Sigmoid colon (tissue), 4 donors: ENCODE measurements at regions not wholly inside any gene's neighbourhood (a gene's known extent, or its start where the extent isn't known, plus 50 kb on each side); places are given as distances from the start of the nearest gene placed in this dataset.

Experiments
- CTCF ChIP-seq, 4 experiments: fragments of 450-650 bp in 3 of 4; fragments of 200-600 bp in 1 of 4; IDR thresholded peaks; one replicate each; pipeline ENCODE4 v1.5.1; 2016 to 2019; ENCODE audit warnings: antibody characterized with exemption in 4 of 4, mild to moderate bottlenecking in 3 of 4, moderate library complexity in 2 of 4
- POLR2AphosphoS5 ChIP-seq, 4 donors: sonication (generic); formaldehyde crosslinking; IDR thresholded peaks; one replicate each; pipeline ENCODE4 v1.6.1; 2017; ENCODE audit warnings: antibody characterized with exemption in 4 of 4

DNA sequence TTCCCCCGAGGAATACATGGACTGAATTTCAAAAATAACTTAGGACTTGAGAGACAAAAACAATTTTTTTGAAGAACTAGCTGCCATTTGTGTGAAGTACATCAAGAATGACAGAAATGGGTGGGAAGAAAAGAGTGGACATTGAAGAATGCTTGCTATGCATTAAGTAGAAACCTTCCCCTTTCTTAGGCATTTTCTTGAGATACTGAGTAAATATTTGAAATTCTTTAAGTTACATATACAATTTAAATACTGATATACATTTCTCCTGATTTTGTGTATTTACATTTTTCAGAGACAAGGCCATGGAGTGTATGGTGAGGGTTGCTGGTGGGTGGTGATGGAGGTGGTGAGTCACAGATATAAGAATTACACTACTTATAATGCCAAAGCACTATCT lies 319.3 kb upstream of the ADAMTSL1 start:
- TF ChIP-seq CTCF (IDR thresholded peaks at IDR 0.05) (no peak), POLR2AphosphoS5 (IDR thresholded peaks at IDR 0.05) (no peak)
